ENCODE measurements at regions not wholly inside any gene's neighbourhood (a gene's known extent, or its start where the extent isn't known, plus 50 kb on each side); places are given as distances from the start of the nearest gene placed in this dataset.

DNA sequence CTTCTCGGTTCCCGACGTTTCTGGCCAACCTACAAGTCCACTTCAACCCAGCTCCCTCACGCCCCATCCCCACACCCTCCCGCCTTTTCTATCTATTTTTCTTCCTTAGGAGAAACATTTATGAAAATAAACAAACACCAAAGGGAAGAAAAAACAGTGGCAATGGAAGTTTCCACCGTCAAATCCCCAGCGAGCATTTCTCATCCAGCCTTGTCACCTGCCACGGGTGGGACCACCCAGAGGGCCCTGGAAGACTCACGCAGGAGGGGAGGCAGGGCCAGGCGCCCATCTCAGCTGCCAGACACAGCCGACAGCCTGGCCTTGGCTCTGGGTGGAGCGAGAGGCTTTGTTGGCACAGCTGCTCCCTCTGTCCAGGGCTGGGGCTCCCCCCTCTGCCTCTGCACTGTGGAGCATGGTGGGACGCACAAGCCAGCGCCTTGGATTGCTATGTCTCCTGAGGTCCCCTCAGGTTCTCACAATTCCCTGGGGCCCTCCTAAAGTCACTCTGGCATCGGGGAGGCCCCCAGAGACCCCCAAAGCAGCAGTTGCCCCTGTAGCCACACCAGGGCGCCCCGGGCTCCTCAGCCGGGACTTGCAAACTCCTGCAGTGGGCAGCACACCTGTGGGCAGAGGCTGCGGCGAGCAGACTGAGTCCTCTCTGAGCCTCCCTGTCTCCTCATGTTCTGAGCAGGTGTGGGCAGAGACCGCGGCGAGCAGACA lies 395.7 kb upstream of the SALL3 start:
- H3K4me3 ChIP-seq (ENCODE audit: control insufficient read depth, low read depth, low read length), result no peak overlapping the region
- TF ChIP-seq, protein P1, sequence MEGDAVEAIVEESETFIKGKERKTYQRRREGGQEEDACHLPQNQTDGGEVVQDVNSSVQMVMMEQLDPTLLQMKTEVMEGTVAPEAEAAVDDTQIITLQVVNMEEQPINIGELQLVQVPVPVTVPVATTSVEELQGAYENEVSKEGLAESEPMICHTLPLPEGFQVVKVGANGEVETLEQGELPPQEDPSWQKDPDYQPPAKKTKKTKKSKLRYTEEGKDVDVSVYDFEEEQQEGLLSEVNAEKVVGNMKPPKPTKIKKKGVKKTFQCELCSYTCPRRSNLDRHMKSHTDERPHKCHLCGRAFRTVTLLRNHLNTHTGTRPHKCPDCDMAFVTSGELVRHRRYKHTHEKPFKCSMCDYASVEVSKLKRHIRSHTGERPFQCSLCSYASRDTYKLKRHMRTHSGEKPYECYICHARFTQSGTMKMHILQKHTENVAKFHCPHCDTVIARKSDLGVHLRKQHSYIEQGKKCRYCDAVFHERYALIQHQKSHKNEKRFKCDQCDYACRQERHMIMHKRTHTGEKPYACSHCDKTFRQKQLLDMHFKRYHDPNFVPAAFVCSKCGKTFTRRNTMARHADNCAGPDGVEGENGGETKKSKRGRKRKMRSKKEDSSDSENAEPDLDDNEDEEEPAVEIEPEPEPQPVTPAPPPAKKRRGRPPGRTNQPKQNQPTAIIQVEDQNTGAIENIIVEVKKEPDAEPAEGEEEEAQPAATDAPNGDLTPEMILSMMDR (IDR thresholded peaks at IDR 0.05; ENCODE audit: control insufficient read depth, insufficient read depth, low read depth, low read length, missing control alignments), result no peak
- DNase-seq (ENCODE audit: low read depth), result no peak

DNA sequence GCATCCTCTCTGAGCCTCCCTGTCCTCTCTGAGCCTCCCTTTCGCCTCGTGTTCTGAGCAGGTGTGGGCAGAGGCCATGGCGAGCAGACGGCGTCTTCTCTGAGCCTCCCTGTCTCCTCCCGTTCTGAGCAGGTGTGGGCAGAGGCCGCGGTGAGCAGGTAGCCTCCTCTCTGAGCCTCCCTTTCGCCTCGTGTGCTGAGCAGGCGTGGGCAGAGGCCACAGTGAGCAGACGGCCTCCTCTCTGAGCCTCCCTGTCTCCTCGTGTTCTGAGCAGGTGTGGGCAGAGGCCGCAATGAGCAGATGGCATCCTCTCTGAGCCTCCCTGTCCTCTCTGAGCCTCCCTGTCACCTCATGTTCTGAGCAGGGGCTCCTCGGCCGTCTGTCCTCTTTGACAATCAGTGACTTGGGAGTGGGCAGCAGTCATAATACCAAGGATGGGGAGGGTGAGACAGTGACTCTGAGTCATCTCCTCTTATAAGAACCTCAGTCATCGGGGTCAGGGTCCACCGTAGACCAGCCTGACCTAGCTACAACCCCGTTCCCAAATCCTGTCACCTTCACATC lies 395.1 kb upstream of the SALL3 start:
- TF ChIP-seq, protein P1 (IDR thresholded peaks at IDR 0.05; ENCODE audit: control insufficient read depth, insufficient read depth, low read depth, low read length, missing control alignments), result no peak
- no peak for DNase-seq (ENCODE audit: low read depth)

DNA sequence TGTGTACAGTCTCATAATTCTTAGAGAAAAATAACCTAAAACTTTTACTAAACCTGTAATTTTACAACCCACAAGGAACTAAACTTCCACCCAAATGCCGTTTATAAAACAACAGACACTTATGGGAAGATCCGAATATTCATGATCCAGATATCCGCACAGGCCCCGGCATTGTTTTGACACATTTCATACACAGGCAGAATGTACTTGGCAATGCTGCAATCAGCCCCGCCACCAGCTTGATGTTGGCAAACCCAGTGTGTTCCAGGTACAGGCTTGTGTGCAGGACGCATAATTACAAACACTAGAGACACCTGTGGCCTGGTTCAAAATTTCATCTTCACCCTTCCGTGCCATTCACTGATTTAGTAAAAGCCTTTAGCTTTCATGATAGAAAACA lies 393.0 kb upstream of the SALL3 start:
- no peak overlapping the region for H3K4me3 ChIP-seq (ENCODE audit: control insufficient read depth, low read depth, low read length)
- DNase-seq (ENCODE audit: low read depth), result no peak
- TF ChIP-seq, protein P1 (IDR thresholded peaks at IDR 0.05; ENCODE audit: control insufficient read depth, insufficient read depth, low read depth, low read length, missing control alignments), result no peak

More for the DNA sequence above, 395.1 kb upstream of the SALL3 start:
- no peak overlapping the region for H3K4me3 ChIP-seq (ENCODE audit: control insufficient read depth, low read depth, low read length)

DNA sequence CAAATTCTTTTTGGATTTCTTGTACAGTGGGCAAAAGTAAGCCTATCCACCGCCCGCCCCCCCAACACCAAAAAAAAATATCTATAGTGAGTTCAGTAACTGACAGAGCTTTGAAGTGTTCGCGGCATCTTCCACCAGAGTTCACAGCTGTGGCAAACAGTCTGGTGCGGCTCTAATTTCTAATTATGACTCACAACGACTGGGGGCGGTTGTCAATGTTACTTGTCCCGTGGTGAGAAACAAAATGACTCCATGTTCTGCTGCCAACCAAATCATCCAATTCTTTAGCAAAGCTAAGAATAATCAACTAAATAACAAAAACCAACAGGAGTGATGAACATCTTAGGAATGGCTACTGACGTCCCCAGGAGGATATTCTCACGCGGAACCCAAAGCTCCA lies 392.5 kb upstream of the SALL3 start:
- no peak overlapping the region for H3K4me3 ChIP-seq (ENCODE audit: control insufficient read depth, low read depth, low read length)
- TF ChIP-seq, protein P1 (IDR thresholded peaks at IDR 0.05; ENCODE audit: control insufficient read depth, insufficient read depth, low read depth, low read length, missing control alignments), result no peak
- no peak for DNase-seq (ENCODE audit: low read depth)

DNA sequence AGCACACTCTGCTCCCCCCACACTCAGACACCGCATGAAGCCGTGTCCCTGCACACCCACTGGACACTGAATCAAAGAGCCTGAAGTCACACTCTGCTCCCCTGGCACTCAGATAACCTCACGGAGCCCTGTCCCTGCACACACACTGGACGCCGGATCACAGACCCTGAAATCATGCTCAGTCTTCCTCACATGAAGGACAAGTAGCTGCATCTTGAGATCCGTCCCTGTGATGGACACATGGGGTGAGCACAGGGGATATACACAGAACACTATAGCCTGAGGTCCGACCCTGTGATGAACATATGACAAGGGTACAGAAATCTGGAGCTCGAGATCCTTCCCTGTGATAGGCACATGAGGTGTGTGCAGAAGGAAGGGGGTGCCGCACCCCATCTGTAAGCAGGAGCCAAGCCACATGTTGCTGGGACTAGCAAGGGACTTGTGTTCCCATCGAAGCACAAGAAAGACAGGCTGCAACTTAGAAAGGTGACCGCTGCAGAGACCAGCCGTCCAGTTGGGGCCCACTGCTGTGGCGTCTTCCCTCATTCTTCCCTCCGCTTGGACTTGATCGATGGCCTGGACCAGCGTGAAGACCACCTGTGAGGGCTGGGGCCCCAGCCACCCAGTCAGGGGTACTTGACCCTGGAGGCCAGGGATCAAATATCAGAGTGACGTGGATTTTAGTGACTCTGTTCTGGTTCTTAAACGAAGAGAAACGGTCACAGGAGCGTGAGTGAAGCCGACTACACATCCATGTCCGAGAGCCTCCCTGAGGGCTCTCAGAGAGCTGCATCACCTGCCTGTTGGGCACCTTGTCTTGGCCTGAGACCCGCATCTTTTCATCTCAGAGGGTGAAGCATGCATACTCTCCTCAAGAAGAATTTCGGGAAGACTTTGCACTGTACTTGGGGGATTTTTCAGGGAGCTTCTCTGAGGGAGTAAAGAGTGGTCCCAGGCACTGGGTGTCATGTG lies 391.7 kb upstream of the SALL3 start:
- no peak for DNase-seq (ENCODE audit: low read depth)
- TF ChIP-seq, protein P1 (IDR thresholded peaks at IDR 0.05; ENCODE audit: control insufficient read depth, insufficient read depth, low read depth, low read length, missing control alignments), result no peak
- H3K4me3 ChIP-seq (ENCODE audit: control insufficient read depth, low read depth, low read length), result no peak overlapping the region

DNA sequence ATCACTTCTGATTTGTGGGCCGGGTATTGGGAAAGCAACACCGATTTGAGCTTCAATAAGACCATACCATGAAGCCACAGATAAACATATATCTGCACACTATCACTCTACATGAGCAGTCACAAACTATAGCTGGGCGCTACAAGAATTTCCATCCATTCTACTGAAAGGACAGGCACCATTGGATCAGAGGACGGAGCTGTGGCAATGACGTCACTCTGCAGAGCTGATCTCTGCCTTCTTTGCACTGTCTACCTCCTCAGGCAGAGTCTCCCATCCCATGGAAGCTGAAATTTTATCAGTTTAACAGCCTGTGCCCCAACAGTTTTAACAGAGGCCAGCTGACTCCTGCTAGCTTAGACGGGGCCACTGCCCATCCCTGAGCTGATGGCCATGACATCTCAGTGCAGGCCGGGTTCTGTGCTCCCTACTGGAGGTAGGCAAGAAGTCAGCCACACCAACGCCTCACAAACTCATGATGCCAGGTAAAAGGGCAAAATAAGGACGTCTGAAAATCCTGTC lies 389.6 kb upstream of the SALL3 start:
- no peak overlapping the region for H3K4me3 ChIP-seq (ENCODE audit: control insufficient read depth, low read depth, low read length)
- TF ChIP-seq, protein P1 (IDR thresholded peaks at IDR 0.05; ENCODE audit: control insufficient read depth, insufficient read depth, low read depth, low read length, missing control alignments), result no peak
- no peak for DNase-seq (ENCODE audit: low read depth)

Measured in AG09309 (cell line).